Adrenal gland (tissue), 9 donors: ENCODE measurements at regions not wholly inside any gene's neighbourhood (a gene's known extent, or its start where the extent isn't known, plus 50 kb on each side); places are given as distances from the start of the nearest gene placed in this dataset.

Source experiments
- DNase-seq, 7 donors: peaks; one replicate each; pipeline ENCODE4 v3.0.0-alpha.2; 2019 to 2020
- H3K27ac ChIP-seq, 5 donors: fragments of 200-600 bp; sonication (generic) in 4 of 5; 1 replicate in 3 of 5; 2 replicates in 2 of 5; pipeline versions ENCODE4 v1.5.1 to v1.8.0; 2016 to 2020; ENCODE audit warnings: mild to moderate bottlenecking in 1 of 5
- H3K27me3 ChIP-seq: fragments of 200-600 bp; 2 replicates; pipeline ENCODE4 v1.8.0; 2021
- H3K36me3 ChIP-seq, 2 donors: fragments of 200-600 bp; replicated peaks in 1 of 2; 1 replicate in 1 of 2; 2 replicates in 1 of 2; pipeline versions ENCODE4 v1.5.1 to v1.8.0; 2018 to 2022
- H3K4me1 ChIP-seq, 2 donors: fragments of 200-600 bp; replicated peaks in 1 of 2; 1 replicate in 1 of 2; 2 replicates in 1 of 2; pipeline versions ENCODE4 v1.5.1 to v1.8.0; 2018 to 2021
- H3K4me3 ChIP-seq, 4 donors: fragments of 200-600 bp; sonication (generic) in 3 of 4; one replicate each; pipeline ENCODE4 v1.5.1; 2016 to 2018
- H3K9me3 ChIP-seq, 3 donors: fragments of 200-600 bp; sonication (generic) in 1 of 3; replicated peaks in 1 of 3; 1 replicate in 2 of 3; 2 replicates in 1 of 3; pipeline versions ENCODE4 v1.5.1 to v1.8.0; 2016 to 2021
- CTCF ChIP-seq, 6 experiments: fragments of 450-650 bp in 4 of 6; fragments of 200-600 bp in 2 of 6; sonication (generic) in 1 of 6; IDR thresholded peaks; 1 replicate in 5 of 6; 2 replicates in 1 of 6; pipeline versions ENCODE4 v1.5.1 to v1.8.0; 2016 to 2021; ENCODE audit warnings: antibody characterized with exemption in 6 of 6, mild to moderate bottlenecking in 2 of 6, moderate library complexity in 1 of 6
- POLR2A ChIP-seq, 2 donors: fragments of 450-650 bp; IDR thresholded peaks; one replicate each; pipeline ENCODE4 v1.6.1; 2017; ENCODE audit warnings: antibody characterized with exemption in 2 of 2, mild to moderate bottlenecking in 2 of 2, moderate library complexity in 1 of 2
- WGBS, 4 donors: extraction: QIAGEN DNeasy Blood & Tissue Kit in 2 of 4; methylation state at CpG; one replicate each; pipeline versions ENCODE4 v1.1.5 to v1.1.7; 2013 to 2017; 5-methylcytosine and 5-hydroxymethylcytosine counted together
- intact Hi-C, 2 donors: fragments of 100-400 bp; cut with DNase I; formaldehyde crosslinking; loops; one replicate each; pipeline versions ENCODE4 v1.14.1 to v1.15.0; 2022 to 2023
- donor health status: healthy with polysubstance abuse.
- donor health status: Bipolar disorder and iron deficiency.
- donor health status: DM: yes; HTN: yes; CAD: no.
- donor health status: DM: no; HTN: no; CAD: no.
- donor health status: DM: no; HTN: no; CAD: no.

GRCh38 chr5:124056326-124056990 lies 544.5 kb downstream of the CSNK1G3 start:
- no peak for DNase-seq
- Histone ChIP-seq H3K4me3 (no peak overlapping the region), H3K4me1 (peaks cover 19% of the 10 kb centered on the region in 2 donors), H3K9me3 (no peaks in the 10 kb centered on the region), H3K36me3 (no peaks in the 10 kb centered on the region), H3K27me3 (no peaks in the 10 kb centered on the region), H3K27ac (no peak overlapping the region)
- WGBS, 4 donors, result 78 to 88% (median 83%) methylated on average over 11 of the region's 11 CpGs
- TF ChIP-seq POLR2A (IDR thresholded peaks at IDR 0.05) (no peak), CTCF (IDR thresholded peaks at IDR 0.05) (no peak)
- intact Hi-C loops, result no loop called here

GRCh38 chr5:124055751-124056150 lies 543.8 kb downstream of the CSNK1G3 start:
- intact Hi-C loops, result no loop called here
- H3K27ac ChIP-seq, result no peak overlapping the region

GRCh38 chr5:124054564-124054963 lies 542.6 kb downstream of the CSNK1G3 start:
- Histone ChIP-seq H3K27me3 (no peaks in the 10 kb centered on the region), H3K4me1 (peaks cover 15 to 19% of the 10 kb centered on the region in 2 donors), H3K9me3 (no peaks in the 10 kb centered on the region), H3K36me3 (no peaks in the 10 kb centered on the region), H3K4me3 (no peak overlapping the region), H3K27ac (no peak overlapping the region)
- DNase-seq, result no peak
- TF ChIP-seq CTCF (IDR thresholded peaks at IDR 0.05) (no peak), POLR2A (IDR thresholded peaks at IDR 0.05) (no peak)
- intact Hi-C loops, result no loop called here

More at GRCh38 chr5:124055751-124056150, 543.8 kb downstream of the CSNK1G3 start:
- no peak for TF ChIP-seq CTCF (IDR thresholded peaks at IDR 0.05)
- TF ChIP-seq POLR2A (IDR thresholded peaks at IDR 0.05), result no peak
- H3K4me1 ChIP-seq, result peaks cover 15 to 19% of the 10 kb centered on the region in 2 donors
- H3K36me3 ChIP-seq, result no peaks in the 10 kb centered on the region
- H3K9me3 ChIP-seq, result no peaks in the 10 kb centered on the region
- H3K4me3 ChIP-seq, result no peak overlapping the region
- H3K27me3 ChIP-seq, result no peaks in the 10 kb centered on the region
- 85 to 100% (median 89%) methylated on average over 1 of the region's 1 CpG for WGBS, 4 donors
- no peak for DNase-seq

GRCh38 chr5:124053340-124053739 lies 541.4 kb downstream of the CSNK1G3 start:
- no peak for DNase-seq
- intact Hi-C loops, result no loop called here
- TF ChIP-seq CTCF (IDR thresholded peaks at IDR 0.05), result no peak
- no peak for TF ChIP-seq POLR2A (IDR thresholded peaks at IDR 0.05)
- Histone ChIP-seq H3K27ac (no peak overlapping the region), H3K9me3 (no peaks in the 10 kb centered on the region), H3K4me1 (peaks cover 15 to 18% of the 10 kb centered on the region in 2 donors), H3K4me3 (no peak overlapping the region), H3K27me3 (no peaks in the 10 kb centered on the region), H3K36me3 (no peaks in the 10 kb centered on the region)
- 47 to 72% (median 54%) methylated on average over 2 of the region's 2 CpGs for WGBS, 4 donors
